ENCODE measurements at regions not wholly inside any gene's neighbourhood (a gene's known extent, or its start where the extent isn't known, plus 50 kb on each side); places are given as distances from the start of the nearest gene placed in this dataset.

DNA sequence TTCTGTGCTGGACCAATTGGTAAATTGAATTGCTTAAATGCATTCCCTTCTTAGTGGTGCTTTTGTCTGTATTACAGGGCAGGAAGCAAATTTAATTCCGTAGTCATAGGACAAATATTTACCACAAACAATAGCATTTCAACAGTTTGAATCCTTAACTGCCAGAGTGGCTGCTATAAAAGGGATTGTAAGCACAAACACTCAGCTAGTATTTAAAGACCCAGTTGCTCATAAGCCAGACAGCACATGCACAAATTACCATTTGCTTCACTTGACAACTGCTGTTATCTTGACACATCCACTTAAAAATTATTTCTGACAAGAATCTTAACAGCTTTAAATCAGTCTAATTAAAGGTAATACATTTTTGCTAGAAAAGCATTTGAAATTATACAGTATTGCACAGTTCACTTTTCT lies 490.2 kb upstream of the ADAMTS9 start:
- no peak overlapping the region for H3K4me3 ChIP-seq (ENCODE audit: low read length)
- peak; percentile 86 for DNase-seq (ENCODE audit: low read depth)
- TF ChIP-seq, protein P1, sequence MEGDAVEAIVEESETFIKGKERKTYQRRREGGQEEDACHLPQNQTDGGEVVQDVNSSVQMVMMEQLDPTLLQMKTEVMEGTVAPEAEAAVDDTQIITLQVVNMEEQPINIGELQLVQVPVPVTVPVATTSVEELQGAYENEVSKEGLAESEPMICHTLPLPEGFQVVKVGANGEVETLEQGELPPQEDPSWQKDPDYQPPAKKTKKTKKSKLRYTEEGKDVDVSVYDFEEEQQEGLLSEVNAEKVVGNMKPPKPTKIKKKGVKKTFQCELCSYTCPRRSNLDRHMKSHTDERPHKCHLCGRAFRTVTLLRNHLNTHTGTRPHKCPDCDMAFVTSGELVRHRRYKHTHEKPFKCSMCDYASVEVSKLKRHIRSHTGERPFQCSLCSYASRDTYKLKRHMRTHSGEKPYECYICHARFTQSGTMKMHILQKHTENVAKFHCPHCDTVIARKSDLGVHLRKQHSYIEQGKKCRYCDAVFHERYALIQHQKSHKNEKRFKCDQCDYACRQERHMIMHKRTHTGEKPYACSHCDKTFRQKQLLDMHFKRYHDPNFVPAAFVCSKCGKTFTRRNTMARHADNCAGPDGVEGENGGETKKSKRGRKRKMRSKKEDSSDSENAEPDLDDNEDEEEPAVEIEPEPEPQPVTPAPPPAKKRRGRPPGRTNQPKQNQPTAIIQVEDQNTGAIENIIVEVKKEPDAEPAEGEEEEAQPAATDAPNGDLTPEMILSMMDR (conservative IDR thresholded peaks at IDR 0.05; ENCODE audit: low read depth, low read length) = no peak

GRCh38 chr3:65174713-65175112 lies 486.9 kb upstream of the ADAMTS9 start:
- TF ChIP-seq, protein P1 (conservative IDR thresholded peaks at IDR 0.05; ENCODE audit: low read depth, low read length) = no peak
- DNase-seq (ENCODE audit: low read depth) = no peak
- no peak overlapping the region for H3K4me3 ChIP-seq (ENCODE audit: low read length)

DNA sequence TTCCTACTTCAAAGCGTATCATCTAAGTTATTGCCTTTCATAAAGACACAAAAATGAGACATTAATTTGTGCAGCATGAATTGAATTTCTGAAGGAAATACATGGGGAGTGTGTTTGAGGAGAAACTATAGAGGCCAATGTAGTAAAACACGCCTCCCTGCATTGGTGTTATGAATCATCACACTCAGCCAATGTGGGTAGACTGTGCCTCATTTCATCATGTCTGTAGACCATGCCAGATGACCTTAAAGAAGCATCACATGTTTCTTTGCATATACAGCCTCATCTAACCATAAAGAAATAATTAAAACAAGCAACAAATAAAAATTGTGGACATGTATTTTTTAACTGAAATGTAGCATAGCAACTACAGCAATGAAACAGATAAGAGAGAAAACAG lies 486.0 kb upstream of the ADAMTS9 start:
- TF ChIP-seq, protein P1 (conservative IDR thresholded peaks at IDR 0.05; ENCODE audit: low read depth, low read length) = no peak
- no peak overlapping the region for H3K4me3 ChIP-seq (ENCODE audit: low read length)
- DNase-seq (ENCODE audit: low read depth) = no peak

DNA sequence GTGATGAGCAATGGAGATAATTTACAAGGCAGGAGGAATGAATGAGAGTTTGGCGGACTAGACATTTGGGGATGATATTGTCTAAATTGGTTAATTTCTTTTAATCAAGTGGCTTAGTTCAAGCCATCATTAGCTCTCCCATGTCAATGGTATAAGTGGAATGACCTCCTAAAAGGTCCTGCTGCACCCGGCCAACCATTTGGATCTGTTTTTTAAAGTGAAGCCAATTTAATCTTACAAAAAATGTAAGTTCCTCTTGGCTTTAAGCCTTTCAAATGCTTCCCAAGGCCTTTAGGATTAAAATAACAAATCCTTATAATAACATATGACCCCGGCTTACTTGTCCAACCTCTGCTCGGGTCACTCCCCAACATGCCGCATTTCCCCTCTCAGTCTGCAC lies 484.4 kb upstream of the ADAMTS9 start:
- H3K4me3 ChIP-seq (ENCODE audit: low read length) = no peak overlapping the region
- TF ChIP-seq, protein P1 (conservative IDR thresholded peaks at IDR 0.05; ENCODE audit: low read depth, low read length) = no peak

GRCh38 chr3:65170390-65171042 lies 482.7 kb upstream of the ADAMTS9 start:
- TF ChIP-seq, protein P1 (conservative IDR thresholded peaks at IDR 0.05; ENCODE audit: low read depth, low read length) = peak; percentile 65
- peak; percentile 99 for DNase-seq (ENCODE audit: low read depth)
- no peak overlapping the region for H3K4me3 ChIP-seq (ENCODE audit: low read length)

More for the DNA sequence above, 484.4 kb upstream of the ADAMTS9 start:
- DNase-seq (ENCODE audit: low read depth) = peak; percentile 52

DNA sequence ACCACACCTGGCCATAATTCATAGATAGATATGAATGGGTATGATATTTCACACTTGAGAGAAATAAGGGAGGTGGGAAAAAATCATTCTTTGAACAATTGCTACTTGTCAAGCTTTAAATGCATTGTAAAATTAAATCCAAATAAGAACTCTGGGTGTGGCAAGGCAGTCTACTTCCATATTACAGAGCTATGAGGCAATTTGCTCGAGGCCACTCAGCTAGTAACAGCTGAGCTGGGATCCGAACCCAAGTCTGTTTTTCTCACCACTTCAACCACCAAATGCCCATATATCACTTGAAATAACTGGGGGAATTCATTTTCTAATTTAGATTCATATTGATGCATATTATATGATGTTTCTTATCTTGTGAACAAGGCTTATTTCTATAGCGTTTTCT lies 482.2 kb upstream of the ADAMTS9 start:
- no peak for DNase-seq (ENCODE audit: low read depth)

GRCh38 chr3:65168547-65168946 lies 480.7 kb upstream of the ADAMTS9 start:
- DNase-seq (ENCODE audit: low read depth) = no peak
- H3K4me3 ChIP-seq (ENCODE audit: low read length) = no peak overlapping the region
- TF ChIP-seq, protein P1 (conservative IDR thresholded peaks at IDR 0.05; ENCODE audit: low read depth, low read length) = no peak

More for the DNA sequence above, 482.2 kb upstream of the ADAMTS9 start:
- TF ChIP-seq, protein P1 (conservative IDR thresholded peaks at IDR 0.05; ENCODE audit: low read depth, low read length) = no peak
- no peak overlapping the region for H3K4me3 ChIP-seq (ENCODE audit: low read length)
